NCI-H187 treated with DMSO at 0.1 percent for 48 hours (cell line): ENCODE measurements at regions not wholly inside any gene's neighbourhood (a gene's known extent, or its start where the extent isn't known, plus 50 kb on each side); places are given as distances from the start of the nearest gene placed in this dataset.
"Not testable (repeated sequence)": the region's sequence is repeated elsewhere in the genome, so short reads cannot be mapped to it uniquely, and the experiment has no call there.

ENCODE experiments used
- DNase-seq: peaks from one replicate; lab custom pipeline; 2025; lab: John Stamatoyannopoulos, UW

GRCh38 chr3:22318325-22318724 is 567.3 kb upstream of the ZNF385D start:
- DNase-seq: no peak

- no peak for DNase-seq
Observed at GRCh38 chr3:22319446-22319845, 568.4 kb upstream of the ZNF385D start.

- DNase-seq: no peak
Observed at GRCh38 chr3:22322861-22323260, 571.9 kb upstream of the ZNF385D start.

GRCh38 chr3:22326305-22326704 is 575.3 kb upstream of the ZNF385D start:
- DNase-seq: no peak

- no peak for DNase-seq
Observed at GRCh38 chr3:22334996-22335395, 584.0 kb upstream of the ZNF385D start.

- no peak for DNase-seq
Observed at GRCh38 chr3:22349215-22349851, 598.3 kb upstream of the ZNF385D start.

GRCh38 chr3:22351806-22352205 is 600.8 kb upstream of the ZNF385D start:
- no peak for DNase-seq

- no peak for DNase-seq
Observed at GRCh38 chr3:22353126-22353525, 602.1 kb upstream of the ZNF385D start.

- no peak for DNase-seq
Observed at GRCh38 chr3:22358334-22358733, 607.3 kb upstream of the ZNF385D start.

- no peak for DNase-seq
Observed at GRCh38 chr3:22360164-22360563, 609.2 kb upstream of the ZNF385D start.

- no peak for DNase-seq
Observed at GRCh38 chr3:22360970-22361369, 610.0 kb upstream of the ZNF385D start.

- DNase-seq: no peak
Observed at GRCh38 chr3:22361521-22361920, 610.5 kb upstream of the ZNF385D start.

- DNase-seq: no peak
Observed at GRCh38 chr3:22364851-22365250, 613.8 kb upstream of the ZNF385D start.

GRCh38 chr3:22366781-22367180 is 615.8 kb upstream of the ZNF385D start:
- DNase-seq: no peak

GRCh38 chr3:22371036-22371435 is 620.0 kb upstream of the ZNF385D start:
- DNase-seq: no peak

GRCh38 chr3:22371607-22372291 is 620.7 kb upstream of the ZNF385D start:
- DNase-seq: no peak

GRCh38 chr3:22372292-22373062 is 621.5 kb upstream of the ZNF385D start:
- DNase-seq: no peak

- no peak for DNase-seq
Observed at GRCh38 chr3:22373182-22373581, 622.2 kb upstream of the ZNF385D start.

GRCh38 chr3:22373827-22374226 is 622.8 kb upstream of the ZNF385D start:
- no peak for DNase-seq

- no peak for DNase-seq
Observed at GRCh38 chr3:22377421-22377820, 626.4 kb upstream of the ZNF385D start.

- no peak for DNase-seq
Observed at GRCh38 chr3:22378869-22379268, 627.9 kb upstream of the ZNF385D start.

- no peak for DNase-seq
Observed at GRCh38 chr3:22380253-22380652, 629.2 kb upstream of the ZNF385D start.

- DNase-seq: not testable (repeated sequence)
Observed at GRCh38 chr3:22381564-22381963, 630.6 kb upstream of the ZNF385D start.
